KMS-11 (cell line): ENCODE measurements at regions not wholly inside any gene's neighbourhood (a gene's known extent, or its start where the extent isn't known, plus 50 kb on each side); places are given as distances from the start of the nearest gene placed in this dataset.
"Not testable (repeated sequence)": the region's sequence is repeated elsewhere in the genome, so short reads cannot be mapped to it uniquely, and the experiment has no call there.

Source experiments
- H2AFZ ChIP-seq: fragments of 200-600 bp; sonication (generic); 2 replicates; pipeline ENCODE4 v1.6.1; 2016; ENCODE audit warnings: antibody characterized with exemption, mixed run types, low read depth
- H3K27ac ChIP-seq: fragments of 200-600 bp; sonication (generic); 2 replicates; pipeline ENCODE4 v1.6.1; 2016; ENCODE audit warnings: mild to moderate bottlenecking, mixed run types
- H3K27me3 ChIP-seq: fragments of 200-600 bp; sonication (generic); 2 replicates; pipeline ENCODE4 v1.6.1; 2017; ENCODE audit warnings: mild to moderate bottlenecking, low read depth, mixed run types, moderate library complexity; ENCODE audit not compliant: insufficient read depth
- H3K36me3 ChIP-seq: fragments of 200-600 bp; sonication (generic); 2 replicates; pipeline ENCODE4 v1.6.1; 2017; ENCODE audit warnings: mild to moderate bottlenecking, mixed run types; ENCODE audit not compliant: insufficient read depth
- H3K4me1 ChIP-seq: fragments of 200-600 bp; sonication (generic); 2 replicates; pipeline ENCODE4 v1.6.1; 2016; ENCODE audit warnings: mild to moderate bottlenecking, low read depth, mixed run types; ENCODE audit not compliant: poor library complexity, severe bottlenecking
- H3K4me2 ChIP-seq: fragments of 200-600 bp; sonication (generic); 2 replicates; pipeline ENCODE4 v1.7.0; 2016; ENCODE audit warnings: mild to moderate bottlenecking, mixed run types
- H3K4me3 ChIP-seq: fragments of 200-600 bp; sonication (generic); IDR thresholded peaks from 2 replicates; pipeline ENCODE4 v1.6.1; 2017; ENCODE audit warnings: low read depth, low read length, mixed read lengths; ENCODE audit not compliant: insufficient read depth
- H3K79me2 ChIP-seq: fragments of 200-600 bp; sonication (generic); 2 replicates; pipeline ENCODE4 v1.6.1; 2016; ENCODE audit warnings: low read depth, mixed run types; ENCODE audit not compliant: insufficient read depth
- H3K9ac ChIP-seq: fragments of 200-600 bp; sonication (generic); 2 replicates; pipeline ENCODE4 v1.6.1; 2016; ENCODE audit warnings: mild to moderate bottlenecking, mixed run types
- H4K20me1 ChIP-seq: fragments of 200-600 bp; sonication (generic); 2 replicates; pipeline ENCODE4 v1.6.1; 2016; ENCODE audit warnings: mild to moderate bottlenecking, mixed run types; ENCODE audit not compliant: insufficient read depth
- CTCF ChIP-seq: fragments of 200-600 bp; sonication (generic); conservative IDR thresholded peaks from 2 replicates; pipeline ENCODE4 v1.6.1; 2017; ENCODE audit warnings: low read depth, mild to moderate bottlenecking, antibody characterized with exemption, low read length, moderate library complexity, mixed read lengths

DNA sequence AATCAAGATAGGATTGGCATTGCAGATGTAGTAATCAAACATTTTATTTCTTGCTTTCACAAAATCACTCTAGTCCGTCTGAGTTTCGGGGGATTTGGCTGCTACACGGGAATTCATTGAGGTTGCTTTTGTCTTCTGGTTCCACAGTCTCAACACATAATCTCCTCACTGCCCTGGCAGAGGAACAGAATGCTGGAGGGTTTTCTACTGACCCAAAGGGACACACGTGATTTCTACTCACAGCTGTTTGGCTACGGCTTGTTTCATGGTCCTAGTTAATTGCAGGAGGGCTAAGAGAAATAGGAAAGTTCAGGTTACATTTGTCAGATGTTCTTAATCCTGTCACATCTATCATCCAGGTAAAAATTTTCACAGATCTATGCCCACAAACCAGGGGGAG, 1811.6 kb downstream of the ARAP2 start:
- no peaks in the 10 kb centered on the region for H3K27me3 ChIP-seq
- no peaks in the 10 kb centered on the region for H3K4me1 ChIP-seq
- TF ChIP-seq CTCF: no peak
- no peak overlapping the region for H3K4me3 ChIP-seq
- no peak overlapping the region for H3K27ac ChIP-seq
- H3K79me2 ChIP-seq: no peaks in the 10 kb centered on the region
- no peak overlapping the region for H2AFZ ChIP-seq
- H3K36me3 ChIP-seq: no peaks in the 10 kb centered on the region
- no peaks in the 10 kb centered on the region for H4K20me1 ChIP-seq
- H3K9ac ChIP-seq: no peak overlapping the region
- H3K4me2 ChIP-seq: no peak overlapping the region

GRCh38 chr4:34434377-34434776, 1809.9 kb downstream of the ARAP2 start:
- not testable (repeated sequence) for H3K36me3 ChIP-seq, H3K4me2 ChIP-seq, H3K27me3 ChIP-seq, H3K4me1 ChIP-seq, H4K20me1 ChIP-seq, H3K27ac ChIP-seq, H3K4me3 ChIP-seq, H3K79me2 ChIP-seq, H3K9ac ChIP-seq, H2AFZ ChIP-seq

GRCh38 chr4:34464196-34464595, 1780.1 kb downstream of the ARAP2 start:
- H3K4me2 ChIP-seq: no peak overlapping the region
- H3K4me3 ChIP-seq: no peak overlapping the region
- no peak overlapping the region for H3K27ac ChIP-seq
- no peak for TF ChIP-seq CTCF
- no peaks in the 10 kb centered on the region for H3K27me3 ChIP-seq
- H3K36me3 ChIP-seq: no peaks in the 10 kb centered on the region
- H3K79me2 ChIP-seq: no peaks in the 10 kb centered on the region
- H2AFZ ChIP-seq: no peak overlapping the region
- no peak overlapping the region for H3K9ac ChIP-seq
- no peaks in the 10 kb centered on the region for H3K4me1 ChIP-seq
- no peaks in the 10 kb centered on the region for H4K20me1 ChIP-seq

- TF ChIP-seq CTCF: no peak
- Histone ChIP-seq H3K9ac (no peak overlapping the region), H3K27me3 (no peaks in the 10 kb centered on the region), H3K4me2 (no peak overlapping the region), H2AFZ (no peak overlapping the region), H4K20me1 (no peaks in the 10 kb centered on the region), H3K27ac (no peak overlapping the region), H3K79me2 (no peaks in the 10 kb centered on the region), H3K36me3 (no peaks in the 10 kb centered on the region), H3K4me1 (no peaks in the 10 kb centered on the region), H3K4me3 (no peak overlapping the region)
These were observed 1777.9 kb downstream of the ARAP2 start for GRCh38 chr4:34466411-34466810.

DNA sequence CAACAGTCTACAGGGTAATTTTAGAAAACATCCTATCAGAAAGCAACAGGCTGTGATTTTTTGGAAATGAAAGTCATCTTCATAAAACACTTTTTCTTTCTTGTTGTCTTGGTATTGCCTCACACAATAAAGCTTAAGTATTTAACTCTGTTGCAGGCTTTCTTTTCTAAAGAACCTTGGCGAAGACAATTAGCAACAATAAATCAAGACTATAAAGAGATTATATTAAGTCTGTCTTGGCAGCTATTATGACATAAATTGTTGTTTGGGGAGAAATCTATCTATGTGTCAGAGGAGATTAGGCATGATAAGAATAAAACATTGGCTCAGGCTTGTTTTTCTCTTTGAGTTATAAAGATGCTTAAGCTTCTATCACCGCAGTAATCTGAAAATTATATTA, 1774.8 kb downstream of the ARAP2 start:
- Histone ChIP-seq H3K79me2 (no peaks in the 10 kb centered on the region), H3K4me1 (no peaks in the 10 kb centered on the region), H3K9ac (no peak overlapping the region), H3K27ac (no peak overlapping the region), H2AFZ (no peak overlapping the region), H3K36me3 (no peaks in the 10 kb centered on the region), H4K20me1 (no peaks in the 10 kb centered on the region), H3K4me2 (no peak overlapping the region), H3K27me3 (no peaks in the 10 kb centered on the region), H3K4me3 (no peak overlapping the region)
- TF ChIP-seq CTCF: no peak
